H9 (cell line): ENCODE measurements at regions not wholly inside any gene's neighbourhood (a gene's known extent, or its start where the extent isn't known, plus 50 kb on each side); places are given as distances from the start of the nearest gene placed in this dataset.

Source experiments
- DNase-seq: peaks from one replicate; pipeline ENCODE4 v3.0.0-alpha.2; 2017
- H2AFZ ChIP-seq: one replicate; pipeline ENCODE4 v1.6.1; 2013; ENCODE audit warnings: mild to moderate bottlenecking, low read length, control low read depth, moderate library complexity
- H2AK5ac ChIP-seq: 2 replicates; pipeline ENCODE4 v1.6.1; 2013; ENCODE audit warnings: low read length, control low read depth, mixed read lengths; ENCODE audit not compliant: insufficient read length
- H2BK120ac ChIP-seq: one replicate; pipeline ENCODE4 v1.6.1; 2013; ENCODE audit warnings: low read depth, mild to moderate bottlenecking, low read length, control low read depth, inconsistent platforms; ENCODE audit not compliant: poor library complexity, severe bottlenecking
- H2BK12ac ChIP-seq: 2 replicates; pipeline ENCODE4 v1.6.1; 2013; ENCODE audit warnings: low read length, control low read depth, mixed read lengths, low read depth; ENCODE audit not compliant: insufficient read length
- H2BK15ac ChIP-seq: 2 replicates; pipeline ENCODE4 v1.6.1; 2013; ENCODE audit warnings: low read depth, low read length, control low read depth
- H2BK20ac ChIP-seq: one replicate; pipeline ENCODE4 v1.6.1; 2013; ENCODE audit warnings: low read depth, mild to moderate bottlenecking, low read length, control low read depth, inconsistent platforms; ENCODE audit not compliant: poor library complexity, severe bottlenecking
- H2BK5ac ChIP-seq: 2 replicates; pipeline ENCODE4 v1.6.1; 2013; ENCODE audit warnings: low read length, control low read depth, mixed read lengths; ENCODE audit not compliant: insufficient read length
- H3K14ac ChIP-seq: 2 replicates; pipeline ENCODE4 v1.6.1; 2013; ENCODE audit warnings: low read length, control low read depth; ENCODE audit not compliant: insufficient read depth
- H3K18ac ChIP-seq: 2 replicates; pipeline ENCODE4 v1.6.1; 2013; ENCODE audit warnings: low read depth, mild to moderate bottlenecking, mixed read lengths, low read length, control low read depth; ENCODE audit not compliant: insufficient read length
- H3K23ac ChIP-seq: 2 replicates; pipeline ENCODE4 v1.6.1; 2013; ENCODE audit warnings: low read length, control low read depth, mixed read lengths, low read depth; ENCODE audit not compliant: insufficient read length
- H3K23me2 ChIP-seq: 2 replicates; pipeline ENCODE4 v1.6.1; 2013; ENCODE audit warnings: low read depth, mild to moderate bottlenecking, mixed read lengths, low read length, control low read depth; ENCODE audit not compliant: insufficient read length, poor library complexity, severe bottlenecking
- H3K27ac ChIP-seq: 2 replicates; pipeline ENCODE4 v1.5.1; 2013; ENCODE audit warnings: low read length, control low read depth, mixed read lengths, low read depth; ENCODE audit not compliant: insufficient read length
- H3K27me3 ChIP-seq: 2 replicates; pipeline ENCODE4 v1.6.1; 2013; ENCODE audit warnings: low read length, control low read depth, inconsistent platforms; ENCODE audit not compliant: insufficient read depth
- H3K4ac ChIP-seq: 2 replicates; pipeline ENCODE4 v1.6.1; 2013; ENCODE audit warnings: low read depth, mild to moderate bottlenecking, control low read depth, inconsistent platforms, low read length, moderate library complexity
- H3K4me1 ChIP-seq: 2 replicates; pipeline ENCODE4 v1.6.1; 2013; ENCODE audit warnings: low read length, control low read depth, inconsistent platforms; ENCODE audit not compliant: insufficient read depth
- H3K4me2 ChIP-seq: 2 replicates; pipeline ENCODE4 v1.6.1; 2013; ENCODE audit warnings: low read length, control low read depth, mixed read lengths; ENCODE audit not compliant: insufficient read length, insufficient read depth
- H3K56ac ChIP-seq: 2 replicates; pipeline ENCODE4 v1.6.1; 2013; ENCODE audit warnings: low read depth, mild to moderate bottlenecking, mixed read lengths, low read length, control low read depth; ENCODE audit not compliant: insufficient read length
- H3K79me1 ChIP-seq: 2 replicates; pipeline ENCODE4 v1.6.1; 2013; ENCODE audit warnings: low read depth, mild to moderate bottlenecking, moderate library complexity, low read length, control low read depth, inconsistent platforms; ENCODE audit not compliant: insufficient read depth, poor library complexity, severe bottlenecking
- H3K79me2 ChIP-seq: 2 replicates; pipeline ENCODE4 v1.6.1; 2013; ENCODE audit warnings: low read length, control low read depth, inconsistent platforms; ENCODE audit not compliant: insufficient read depth
- H3K9ac ChIP-seq: 2 replicates; pipeline ENCODE4 v1.6.1; 2013; ENCODE audit warnings: low read length, control low read depth, mixed read lengths; ENCODE audit not compliant: insufficient read length; ENCODE audit errors: extremely low read depth
- H3K9me3 ChIP-seq: one replicate; pipeline ENCODE4 v1.6.1; 2013; ENCODE audit warnings: low read depth, low read length, inconsistent platforms; ENCODE audit not compliant: control insufficient read depth
- H3T11ph ChIP-seq: one replicate; pipeline ENCODE4 v1.6.1; 2013; ENCODE audit warnings: mild to moderate bottlenecking, low read length, control low read depth, inconsistent platforms
- H4K20me1 ChIP-seq: one replicate; pipeline ENCODE4 v1.6.1; 2013; ENCODE audit not compliant: control insufficient read depth, insufficient read length, insufficient read depth
- H4K5ac ChIP-seq: 2 replicates; pipeline ENCODE4 v1.6.1; 2013; ENCODE audit warnings: low read depth, mild to moderate bottlenecking, mixed read lengths, low read length, control low read depth; ENCODE audit not compliant: insufficient read length
- H4K8ac ChIP-seq: replicated peaks from 2 replicates; pipeline ENCODE4 v1.6.1; 2013; ENCODE audit warnings: low read length, control low read depth, mixed read lengths, low read depth; ENCODE audit not compliant: insufficient read length
- H4K91ac ChIP-seq: 2 replicates; pipeline ENCODE4 v1.6.1; 2013; ENCODE audit warnings: low read depth, mild to moderate bottlenecking, moderate library complexity, mixed read lengths, low read length, control low read depth; ENCODE audit not compliant: insufficient read length
- H3K27ac Mint-ChIP-seq, 3 experiments: 2 replicates in 2 of 3; 3 replicates in 1 of 3; pipeline ENCODE4 v1.8.0; 2020 to 2021; ENCODE audit warnings: mixed read lengths in 3 of 3, mild to moderate bottlenecking in 1 of 3, moderate library complexity in 1 of 3
- H3K27me3 Mint-ChIP-seq: 2 replicates; pipeline ENCODE4 v1.8.0; 2021; ENCODE audit warnings: low read depth, mild to moderate bottlenecking, moderate library complexity, mixed read lengths
- H3K36me3 Mint-ChIP-seq, 3 experiments: 2 replicates in 2 of 3; 3 replicates in 1 of 3; pipeline ENCODE4 v1.8.0; 2020 to 2021; ENCODE audit warnings: low read depth in 3 of 3, mixed read lengths in 3 of 3; ENCODE audit not compliant: insufficient read depth in 1 of 3
- H3K4me1 Mint-ChIP-seq, 2 experiments: 2 replicates each; pipeline ENCODE4 v1.8.0; 2020; ENCODE audit warnings: mixed read lengths in 2 of 2
- H3K4me3 Mint-ChIP-seq, 2 experiments: 2 replicates in 1 of 2; 3 replicates in 1 of 2; pipeline ENCODE4 v1.8.0; 2020 to 2021; ENCODE audit warnings: mild to moderate bottlenecking in 2 of 2, mixed read lengths in 2 of 2, moderate library complexity in 1 of 2
- H3K9me3 Mint-ChIP-seq, 2 experiments: 2 replicates in 1 of 2; 3 replicates in 1 of 2; pipeline ENCODE4 v1.8.0; 2020; ENCODE audit warnings: mild to moderate bottlenecking in 2 of 2, mixed read lengths in 2 of 2, moderate library complexity in 1 of 2
- WGBS: extraction: QIAGEN DNeasy Blood & Tissue Kit; methylation state at CpG from one replicate; pipeline ENCODE4 v1.1.7; 2013; ENCODE audit warnings: missing lambda C conversion rate, low lambda C conversion rate, mixed read lengths; ENCODE audit not compliant: insufficient read length; ENCODE audit errors: extremely low coverage; 5-methylcytosine and 5-hydroxymethylcytosine counted together
- TF ChIP-seq, protein P1 (sequence below): fragments of 200-600 bp; sonication (generic); conservative IDR thresholded peaks from 3 replicates; pipeline ENCODE4 v1.8.0; 2021; ENCODE audit warnings: antibody characterized with exemption, mild to moderate bottlenecking

DNA sequence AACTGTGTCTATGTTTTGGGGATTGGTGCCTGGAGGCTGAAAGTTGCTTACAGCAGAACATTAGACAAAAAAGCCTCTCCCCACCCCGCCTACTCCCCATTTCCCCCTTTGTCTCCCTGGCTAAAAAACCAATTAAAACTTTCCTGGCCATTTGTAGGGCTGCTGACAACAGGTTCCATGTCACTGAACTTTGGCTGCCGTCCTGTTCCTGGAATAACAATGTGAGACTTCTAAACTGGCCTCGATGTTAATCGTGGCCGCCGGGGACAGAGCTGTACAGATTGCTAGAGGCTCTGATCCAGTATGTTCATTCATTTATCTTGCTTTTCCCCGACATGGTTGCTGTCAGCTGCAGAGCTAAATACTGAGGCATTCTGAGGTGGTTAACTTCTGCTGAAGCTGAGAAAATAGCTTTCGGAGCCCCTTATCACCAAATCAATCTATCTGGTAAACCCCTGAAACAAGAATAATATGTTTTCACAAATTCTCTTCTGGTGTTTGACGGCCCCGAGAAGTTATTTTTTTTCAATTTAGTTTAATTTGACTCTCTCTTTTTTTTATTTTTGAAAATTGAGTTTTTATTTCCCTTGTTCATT is 271.6 kb downstream of the GFRA1 start:
- peaks cover 0 to 7% of the 10 kb centered on the region in 2 experiments; a peak in 3 of 5 replicates for H3K9me3 Mint-ChIP-seq
- Histone ChIP-seq H4K91ac (no peak overlapping the region), H3K4me2 (no peak overlapping the region), H4K5ac (no peak overlapping the region), H3K79me1 (no peaks in the 10 kb centered on the region), H2BK12ac (no peak overlapping the region), H3K79me2 (no peaks in the 10 kb centered on the region), H3K9ac (no peak overlapping the region), H2BK120ac (no peak overlapping the region), H2BK20ac (no peak overlapping the region), H2BK5ac (no peak overlapping the region), H4K8ac (no peak overlapping the region), H3K56ac (no peak overlapping the region), H3K4ac (no peak overlapping the region), H2AFZ (no peak overlapping the region), H3K23me2 (no peaks in the 10 kb centered on the region), H3K18ac (no peak overlapping the region), H3K27me3 (peaks cover 3% of the 10 kb centered on the region; the same call in 1 of the 2 replicates), H2AK5ac (no peak overlapping the region), H3K4me1 (peaks cover 3% of the 10 kb centered on the region; the same call in 1 of the 2 replicates), H2BK15ac (no peak overlapping the region), H3K27ac (no peak overlapping the region), H3T11ph (no peak overlapping the region), H3K9me3 (peaks cover 8% of the 10 kb centered on the region), H4K20me1 (no peaks in the 10 kb centered on the region), H3K23ac (no peak overlapping the region), H3K14ac (no peak overlapping the region)
- peaks cover 13 to 21% of the 10 kb centered on the region in 2 experiments for H3K4me1 Mint-ChIP-seq
- no peak overlapping the region for H3K27ac Mint-ChIP-seq
- H3K36me3 Mint-ChIP-seq, result peaks cover 0 to 9% (median 5%) of the 10 kb centered on the region in 3 experiments; a peak in 3 of 7 replicates
- no peak for DNase-seq
- no CpG with 5 or more reads among the region's 10 CpGs for WGBS
- TF ChIP-seq, protein P1, sequence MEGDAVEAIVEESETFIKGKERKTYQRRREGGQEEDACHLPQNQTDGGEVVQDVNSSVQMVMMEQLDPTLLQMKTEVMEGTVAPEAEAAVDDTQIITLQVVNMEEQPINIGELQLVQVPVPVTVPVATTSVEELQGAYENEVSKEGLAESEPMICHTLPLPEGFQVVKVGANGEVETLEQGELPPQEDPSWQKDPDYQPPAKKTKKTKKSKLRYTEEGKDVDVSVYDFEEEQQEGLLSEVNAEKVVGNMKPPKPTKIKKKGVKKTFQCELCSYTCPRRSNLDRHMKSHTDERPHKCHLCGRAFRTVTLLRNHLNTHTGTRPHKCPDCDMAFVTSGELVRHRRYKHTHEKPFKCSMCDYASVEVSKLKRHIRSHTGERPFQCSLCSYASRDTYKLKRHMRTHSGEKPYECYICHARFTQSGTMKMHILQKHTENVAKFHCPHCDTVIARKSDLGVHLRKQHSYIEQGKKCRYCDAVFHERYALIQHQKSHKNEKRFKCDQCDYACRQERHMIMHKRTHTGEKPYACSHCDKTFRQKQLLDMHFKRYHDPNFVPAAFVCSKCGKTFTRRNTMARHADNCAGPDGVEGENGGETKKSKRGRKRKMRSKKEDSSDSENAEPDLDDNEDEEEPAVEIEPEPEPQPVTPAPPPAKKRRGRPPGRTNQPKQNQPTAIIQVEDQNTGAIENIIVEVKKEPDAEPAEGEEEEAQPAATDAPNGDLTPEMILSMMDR, result no peak
- H3K27me3 Mint-ChIP-seq, result peaks cover 49% of the 10 kb centered on the region
- H3K4me3 Mint-ChIP-seq, result no peak overlapping the region
